ENCODE measurements at regions not wholly inside any gene's neighbourhood (a gene's known extent, or its start where the extent isn't known, plus 50 kb on each side); places are given as distances from the start of the nearest gene placed in this dataset.
"Not testable (repeated sequence)": the region's sequence is repeated elsewhere in the genome, so short reads cannot be mapped to it uniquely, and the experiment has no call there.

DNA sequence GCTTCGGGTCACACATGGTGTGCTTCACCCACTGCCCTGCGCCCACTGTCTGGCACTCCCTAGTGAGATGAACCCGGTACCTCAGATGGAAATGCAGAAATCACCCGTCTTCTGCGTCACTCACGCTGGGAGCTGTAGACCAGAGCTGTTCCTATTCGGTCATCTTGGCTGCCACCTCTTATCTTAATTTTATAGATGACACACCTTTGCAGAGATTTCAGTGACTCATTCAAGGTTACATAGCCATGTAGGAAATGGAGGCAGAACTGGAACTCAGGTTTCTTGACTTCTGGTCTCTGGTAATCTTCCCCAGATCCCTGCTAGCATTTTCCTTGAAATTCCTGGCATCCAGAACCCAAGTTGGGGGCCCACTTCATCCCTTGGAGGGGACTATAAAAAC is 291.9 kb downstream of the PDCD6IP start:
- not testable (repeated sequence) for TF ChIP-seq POLR2AphosphoS5 (IDR thresholded peaks at IDR 0.05; ENCODE audit: low read depth, low read length)
- TF ChIP-seq, protein P1, sequence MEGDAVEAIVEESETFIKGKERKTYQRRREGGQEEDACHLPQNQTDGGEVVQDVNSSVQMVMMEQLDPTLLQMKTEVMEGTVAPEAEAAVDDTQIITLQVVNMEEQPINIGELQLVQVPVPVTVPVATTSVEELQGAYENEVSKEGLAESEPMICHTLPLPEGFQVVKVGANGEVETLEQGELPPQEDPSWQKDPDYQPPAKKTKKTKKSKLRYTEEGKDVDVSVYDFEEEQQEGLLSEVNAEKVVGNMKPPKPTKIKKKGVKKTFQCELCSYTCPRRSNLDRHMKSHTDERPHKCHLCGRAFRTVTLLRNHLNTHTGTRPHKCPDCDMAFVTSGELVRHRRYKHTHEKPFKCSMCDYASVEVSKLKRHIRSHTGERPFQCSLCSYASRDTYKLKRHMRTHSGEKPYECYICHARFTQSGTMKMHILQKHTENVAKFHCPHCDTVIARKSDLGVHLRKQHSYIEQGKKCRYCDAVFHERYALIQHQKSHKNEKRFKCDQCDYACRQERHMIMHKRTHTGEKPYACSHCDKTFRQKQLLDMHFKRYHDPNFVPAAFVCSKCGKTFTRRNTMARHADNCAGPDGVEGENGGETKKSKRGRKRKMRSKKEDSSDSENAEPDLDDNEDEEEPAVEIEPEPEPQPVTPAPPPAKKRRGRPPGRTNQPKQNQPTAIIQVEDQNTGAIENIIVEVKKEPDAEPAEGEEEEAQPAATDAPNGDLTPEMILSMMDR (IDR thresholded peaks at IDR 0.05) = not testable (repeated sequence)
